ENCODE measurements at regions not wholly inside any gene's neighbourhood (a gene's known extent, or its start where the extent isn't known, plus 50 kb on each side); places are given as distances from the start of the nearest gene placed in this dataset.

DNA sequence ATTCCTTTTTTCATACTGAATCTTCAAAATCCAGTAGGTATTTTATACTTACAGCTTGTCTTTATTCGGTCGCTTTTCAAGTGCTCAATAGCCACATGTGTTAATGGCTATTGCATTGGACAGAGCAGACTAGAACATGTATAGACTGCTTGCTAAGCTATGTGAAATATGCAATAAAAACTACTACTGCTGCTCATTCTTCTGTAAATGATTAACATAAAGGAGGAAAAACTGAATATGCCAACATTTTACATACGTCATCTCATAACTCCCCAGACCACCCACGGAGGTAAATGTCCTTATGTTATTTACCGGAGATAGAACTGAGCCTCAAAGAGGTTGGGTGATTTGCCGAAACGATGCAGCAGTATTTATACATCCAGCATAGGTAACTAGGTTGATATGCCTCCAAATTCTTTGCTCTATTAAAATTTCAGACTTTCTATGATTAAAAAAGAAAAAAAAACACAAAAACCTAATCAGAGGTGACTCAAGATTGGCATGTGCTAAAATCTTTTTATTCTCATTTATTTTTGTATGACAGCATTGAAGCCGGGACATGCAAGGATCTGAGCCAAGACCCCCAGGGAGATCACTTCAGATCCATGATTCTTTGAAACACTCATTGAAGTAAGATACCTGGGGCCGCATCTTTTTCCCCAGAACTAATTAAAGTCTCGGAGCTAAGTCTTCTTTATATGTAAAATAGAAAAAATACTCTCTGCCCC is 78.5 kb upstream of the OR5AK2 start:
- H3K9me2 ChIP-seq (replicated peaks; ENCODE audit: insufficient read depth, low read length): no peaks in the 10 kb centered on the region
- no peak for DNase-seq
- H3K9ac ChIP-seq (ENCODE audit: low read length): no peak overlapping the region
- H3K36me3 ChIP-seq (ENCODE audit: insufficient read depth, low read length): no peaks in the 10 kb centered on the region
- no peaks in the 10 kb centered on the region for H3K27me3 ChIP-seq (ENCODE audit: low read length)
- no peak overlapping the region for H2AFZ ChIP-seq (ENCODE audit: low read length)
- no peak overlapping the region for H3K4me2 ChIP-seq (ENCODE audit: low read depth, low read length, poor library complexity, severe bottlenecking)
- H3K4me1 ChIP-seq (ENCODE audit: low read length): no peaks in the 10 kb centered on the region
- H3K9me3 ChIP-seq (ENCODE audit: low read length): no peaks in the 10 kb centered on the region
- H3K79me2 ChIP-seq (ENCODE audit: low read length): no peaks in the 10 kb centered on the region
- H3K27ac ChIP-seq (ENCODE audit: low read length): no peak overlapping the region
- no peak overlapping the region for H3K4me3 ChIP-seq (ENCODE audit: low read length)
- no peaks in the 10 kb centered on the region for H4K20me1 ChIP-seq (ENCODE audit: insufficient read depth, low read depth, low read length)

DNA sequence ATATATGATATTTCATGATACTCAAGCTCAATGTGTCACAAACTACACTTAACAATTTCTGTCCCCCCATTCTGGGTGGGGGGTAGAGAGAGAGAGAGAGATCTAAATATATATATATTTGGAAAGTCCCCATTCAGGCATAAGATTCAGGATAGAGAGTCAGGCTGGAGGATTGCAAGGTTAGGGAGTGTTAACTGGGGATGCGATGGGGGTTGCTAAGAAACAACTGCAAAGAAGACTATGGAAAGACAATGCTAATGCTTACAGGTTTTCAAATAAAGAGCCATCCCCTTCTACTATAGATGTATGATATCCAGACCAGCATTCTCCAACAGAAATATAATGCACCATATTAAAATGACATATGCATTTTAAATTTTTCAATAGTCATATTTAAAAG is 79.2 kb upstream of the OR5AK2 start:
- H3K36me3 ChIP-seq (ENCODE audit: insufficient read depth, low read length): no peaks in the 10 kb centered on the region
- H3K4me3 ChIP-seq (ENCODE audit: low read length): no peak overlapping the region

DNA sequence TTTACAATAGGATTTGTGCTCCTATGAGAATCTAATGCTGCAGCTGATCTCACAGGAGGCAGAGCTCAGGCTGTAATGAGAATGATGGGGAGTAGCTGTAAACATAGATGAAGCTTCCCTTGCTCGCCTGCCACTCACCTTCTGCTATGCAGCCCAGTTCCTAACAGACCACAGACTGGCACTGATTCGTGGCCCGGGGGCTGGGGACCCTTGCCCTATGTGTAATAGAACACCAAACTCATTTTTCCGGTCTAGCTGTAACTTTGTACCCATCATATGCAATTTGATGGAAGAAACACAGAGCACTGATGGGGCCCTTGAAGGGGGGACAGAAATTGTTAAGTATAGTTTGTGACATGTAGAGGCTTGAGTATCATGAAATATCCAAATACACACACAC is 79.6 kb upstream of the OR5AK2 start:
- Histone ChIP-seq H3K9me2 (replicated peaks; ENCODE audit: insufficient read depth, low read length) (no peaks in the 10 kb centered on the region), H3K9me3 (ENCODE audit: low read length) (no peaks in the 10 kb centered on the region)
- no peak for DNase-seq

More for the DNA sequence above, 79.2 kb upstream of the OR5AK2 start:
- no peaks in the 10 kb centered on the region for H3K27me3 ChIP-seq (ENCODE audit: low read length)
- H3K79me2 ChIP-seq (ENCODE audit: low read length): no peaks in the 10 kb centered on the region
- H3K9ac ChIP-seq (ENCODE audit: low read length): no peak overlapping the region
- H3K4me1 ChIP-seq (ENCODE audit: low read length): no peaks in the 10 kb centered on the region
- no peaks in the 10 kb centered on the region for H4K20me1 ChIP-seq (ENCODE audit: insufficient read depth, low read depth, low read length)
- H3K9me3 ChIP-seq (ENCODE audit: low read length): no peaks in the 10 kb centered on the region
- no peak overlapping the region for H3K4me2 ChIP-seq (ENCODE audit: low read depth, low read length, poor library complexity, severe bottlenecking)
- H3K27ac ChIP-seq (ENCODE audit: low read length): no peak overlapping the region
- DNase-seq: no peak
- no peaks in the 10 kb centered on the region for H3K9me2 ChIP-seq (replicated peaks; ENCODE audit: insufficient read depth, low read length)
- no peak overlapping the region for H2AFZ ChIP-seq (ENCODE audit: low read length)

DNA sequence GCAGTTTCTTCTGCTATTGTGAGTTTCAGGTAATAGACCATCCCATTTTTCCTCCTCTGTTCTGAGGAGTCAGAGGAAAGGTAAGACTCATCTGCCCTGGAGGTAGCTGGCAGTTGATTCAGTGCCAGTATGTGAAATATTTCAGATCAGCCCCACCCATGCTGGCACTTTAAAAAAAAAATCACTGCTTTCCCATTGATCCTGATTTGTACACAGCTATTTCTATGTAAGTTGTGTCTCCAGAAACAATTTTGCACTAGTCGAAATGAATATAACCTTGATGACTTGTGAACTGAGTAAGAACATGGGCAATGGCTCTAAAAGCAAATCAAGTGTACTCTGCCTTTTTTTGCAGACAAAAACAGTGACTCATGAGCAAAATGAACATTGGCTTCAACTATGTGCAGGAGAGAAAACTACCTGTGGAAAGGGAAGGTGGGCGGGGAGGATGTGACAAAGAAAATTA is 82.0 kb upstream of the OR5AK2 start:
- Histone ChIP-seq H3K36me3 (ENCODE audit: insufficient read depth, low read length) (no peaks in the 10 kb centered on the region), H2AFZ (ENCODE audit: low read length) (no peak overlapping the region), H3K4me2 (ENCODE audit: low read depth, low read length, poor library complexity, severe bottlenecking) (no peak overlapping the region), H3K4me3 (ENCODE audit: low read length) (no peak overlapping the region), H3K27ac (ENCODE audit: low read length) (no peak overlapping the region), H3K9ac (ENCODE audit: low read length) (no peak overlapping the region), H4K20me1 (ENCODE audit: insufficient read depth, low read depth, low read length) (no peaks in the 10 kb centered on the region), H3K4me1 (ENCODE audit: low read length) (no peaks in the 10 kb centered on the region), H3K79me2 (ENCODE audit: low read length) (no peaks in the 10 kb centered on the region), H3K27me3 (ENCODE audit: low read length) (no peaks in the 10 kb centered on the region), H3K9me2 (replicated peaks; ENCODE audit: insufficient read depth, low read length) (no peaks in the 10 kb centered on the region), H3K9me3 (ENCODE audit: low read length) (no peaks in the 10 kb centered on the region)
- no peak for DNase-seq

More for the DNA sequence above, 79.6 kb upstream of the OR5AK2 start:
- no peak overlapping the region for H3K4me3 ChIP-seq (ENCODE audit: low read length)
- no peaks in the 10 kb centered on the region for H3K79me2 ChIP-seq (ENCODE audit: low read length)
- no peak overlapping the region for H3K27ac ChIP-seq (ENCODE audit: low read length)
- no peaks in the 10 kb centered on the region for H3K4me1 ChIP-seq (ENCODE audit: low read length)
- H3K4me2 ChIP-seq (ENCODE audit: low read depth, low read length, poor library complexity, severe bottlenecking): no peak overlapping the region
- no peak overlapping the region for H3K9ac ChIP-seq (ENCODE audit: low read length)
- no peak overlapping the region for H2AFZ ChIP-seq (ENCODE audit: low read length)
- H3K27me3 ChIP-seq (ENCODE audit: low read length): no peaks in the 10 kb centered on the region
- H4K20me1 ChIP-seq (ENCODE audit: insufficient read depth, low read depth, low read length): no peaks in the 10 kb centered on the region
- no peaks in the 10 kb centered on the region for H3K36me3 ChIP-seq (ENCODE audit: insufficient read depth, low read length)

DNA sequence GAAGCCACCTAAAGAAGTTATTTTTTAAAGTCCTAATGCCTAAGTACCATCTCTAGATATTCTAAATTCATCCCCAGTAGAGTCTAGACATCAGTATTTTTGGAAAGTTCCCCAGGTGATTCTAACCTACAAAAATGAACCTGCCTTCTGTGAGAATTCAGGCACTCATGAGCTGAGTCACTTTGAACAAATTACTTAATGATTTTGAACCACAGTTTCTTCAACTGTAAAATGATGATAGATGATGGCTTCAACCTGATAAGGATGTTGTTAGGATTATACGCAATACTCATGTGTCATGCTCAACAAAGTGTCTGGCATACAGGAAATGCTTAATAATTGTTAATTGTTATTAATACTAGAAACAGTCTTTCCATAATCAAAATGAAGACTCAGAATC is 82.8 kb upstream of the OR5AK2 start:
- H3K9ac ChIP-seq (ENCODE audit: low read length): no peak overlapping the region
- no peaks in the 10 kb centered on the region for H3K36me3 ChIP-seq (ENCODE audit: insufficient read depth, low read length)
- no peaks in the 10 kb centered on the region for H3K9me2 ChIP-seq (replicated peaks; ENCODE audit: insufficient read depth, low read length)
- no peak for DNase-seq
- no peaks in the 10 kb centered on the region for H3K79me2 ChIP-seq (ENCODE audit: low read length)
- H4K20me1 ChIP-seq (ENCODE audit: insufficient read depth, low read depth, low read length): no peaks in the 10 kb centered on the region
- H3K4me3 ChIP-seq (ENCODE audit: low read length): no peak overlapping the region
- H2AFZ ChIP-seq (ENCODE audit: low read length): no peak overlapping the region
- no peaks in the 10 kb centered on the region for H3K4me1 ChIP-seq (ENCODE audit: low read length)
- no peak overlapping the region for H3K4me2 ChIP-seq (ENCODE audit: low read depth, low read length, poor library complexity, severe bottlenecking)
- H3K27me3 ChIP-seq (ENCODE audit: low read length): no peaks in the 10 kb centered on the region
- no peaks in the 10 kb centered on the region for H3K9me3 ChIP-seq (ENCODE audit: low read length)
- H3K27ac ChIP-seq (ENCODE audit: low read length): no peak overlapping the region

DNA sequence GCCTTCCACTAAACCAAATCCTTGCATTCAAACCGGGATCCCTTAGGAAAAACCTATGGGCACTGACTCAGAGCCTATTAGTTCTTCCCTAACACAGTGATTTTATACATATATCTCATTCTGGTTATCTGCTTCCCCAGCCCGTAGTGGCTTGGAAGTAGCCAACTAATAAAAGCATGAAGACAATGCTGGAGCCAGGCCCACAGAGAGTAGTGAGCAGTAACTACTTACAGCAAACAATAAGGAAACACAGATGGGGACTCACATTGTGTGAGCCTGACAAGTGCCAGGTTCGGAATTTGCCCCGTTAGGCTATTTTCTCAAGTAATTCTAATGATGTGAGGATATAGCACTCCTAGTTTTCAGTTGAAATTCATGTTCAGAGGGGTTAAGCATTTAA is 83.3 kb upstream of the OR5AK2 start:
- H4K20me1 ChIP-seq (ENCODE audit: insufficient read depth, low read depth, low read length): no peaks in the 10 kb centered on the region
- no peak overlapping the region for H3K4me3 ChIP-seq (ENCODE audit: low read length)
- no peak overlapping the region for H3K4me2 ChIP-seq (ENCODE audit: low read depth, low read length, poor library complexity, severe bottlenecking)
- no peaks in the 10 kb centered on the region for H3K27me3 ChIP-seq (ENCODE audit: low read length)
- no peak overlapping the region for H2AFZ ChIP-seq (ENCODE audit: low read length)
- no peaks in the 10 kb centered on the region for H3K4me1 ChIP-seq (ENCODE audit: low read length)
- no peak for DNase-seq
- H3K9me2 ChIP-seq (replicated peaks; ENCODE audit: insufficient read depth, low read length): no peaks in the 10 kb centered on the region
- H3K9me3 ChIP-seq (ENCODE audit: low read length): no peaks in the 10 kb centered on the region
- no peaks in the 10 kb centered on the region for H3K36me3 ChIP-seq (ENCODE audit: insufficient read depth, low read length)
- no peak overlapping the region for H3K27ac ChIP-seq (ENCODE audit: low read length)
- H3K79me2 ChIP-seq (ENCODE audit: low read length): no peaks in the 10 kb centered on the region
- H3K9ac ChIP-seq (ENCODE audit: low read length): no peak overlapping the region

DNA sequence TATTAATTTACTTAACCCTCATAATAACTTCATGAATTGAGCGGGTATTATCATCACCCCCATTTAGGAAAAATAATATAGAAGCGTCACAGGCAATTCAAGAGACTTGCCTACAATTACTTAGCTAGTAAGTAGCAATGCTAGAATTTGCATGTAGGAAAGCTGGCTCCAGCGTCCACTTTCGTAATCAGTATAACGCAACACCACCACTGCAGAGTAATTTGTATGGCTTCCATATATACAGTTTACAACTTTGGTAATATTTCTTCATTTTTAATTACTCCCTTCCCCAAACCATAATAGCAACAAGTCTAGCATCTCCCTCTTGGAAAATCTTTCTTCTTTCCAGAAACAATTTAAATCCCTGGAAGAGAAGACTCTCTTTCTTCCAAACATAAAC is 89.9 kb upstream of the OR5AK2 start:
- H3K79me2 ChIP-seq (ENCODE audit: low read length): no peaks in the 10 kb centered on the region
- no peaks in the 10 kb centered on the region for H3K9me2 ChIP-seq (replicated peaks; ENCODE audit: insufficient read depth, low read length)
- H3K4me2 ChIP-seq (ENCODE audit: low read depth, low read length, poor library complexity, severe bottlenecking): no peak overlapping the region
- H3K9me3 ChIP-seq (ENCODE audit: low read length): no peaks in the 10 kb centered on the region
- no peak overlapping the region for H2AFZ ChIP-seq (ENCODE audit: low read length)
- no peak overlapping the region for H3K4me3 ChIP-seq (ENCODE audit: low read length)
- H4K20me1 ChIP-seq (ENCODE audit: insufficient read depth, low read depth, low read length): no peaks in the 10 kb centered on the region
- H3K4me1 ChIP-seq (ENCODE audit: low read length): no peaks in the 10 kb centered on the region; the same call in 1 of the 2 replicates
- no peak for DNase-seq
- no peaks in the 10 kb centered on the region for H3K27me3 ChIP-seq (ENCODE audit: low read length)
- no peak overlapping the region for H3K9ac ChIP-seq (ENCODE audit: low read length)
- H3K27ac ChIP-seq (ENCODE audit: low read length): no peak overlapping the region
- H3K36me3 ChIP-seq (ENCODE audit: insufficient read depth, low read length): no peaks in the 10 kb centered on the region

DNA sequence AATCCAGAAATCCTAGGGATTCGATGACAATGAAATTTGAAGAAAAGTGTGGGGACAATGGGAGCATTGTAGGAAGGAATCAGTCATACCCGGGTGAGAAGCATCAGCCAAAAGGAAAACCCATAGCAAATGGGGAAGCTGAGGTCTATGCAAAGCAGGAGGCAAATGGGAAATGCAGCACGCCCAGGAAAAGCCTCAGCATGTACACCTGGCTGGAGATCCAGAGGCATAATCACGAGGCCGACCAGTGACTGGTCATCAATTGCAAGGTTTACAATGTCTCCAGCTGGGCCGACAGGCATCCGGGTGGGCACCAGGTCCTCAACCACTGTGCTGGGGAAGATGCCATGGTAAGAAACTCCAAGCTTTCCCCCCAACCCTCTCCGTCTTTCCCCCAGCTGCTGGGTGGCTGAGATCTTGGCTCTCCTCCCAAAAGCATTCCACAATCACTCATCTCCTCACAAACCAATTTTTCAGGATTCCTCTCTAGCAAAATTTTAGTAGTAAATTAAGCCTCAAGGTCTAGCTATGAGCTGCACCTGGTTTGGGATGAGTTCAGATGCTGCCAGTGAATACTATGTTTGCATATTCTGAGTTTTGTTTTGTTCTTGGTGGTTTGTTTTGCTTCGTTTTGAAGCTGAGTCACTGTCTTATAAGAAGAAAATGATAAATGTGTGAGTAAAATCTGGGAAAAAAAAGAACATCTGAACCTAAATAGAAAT is 98.0 kb upstream of the OR5AK2 start:
- no peak overlapping the region for H3K27ac ChIP-seq (ENCODE audit: low read length)
- H3K4me3 ChIP-seq (ENCODE audit: low read length): no peak overlapping the region
- no peak overlapping the region for H3K9ac ChIP-seq (ENCODE audit: low read length)
- H3K4me1 ChIP-seq (ENCODE audit: low read length): no peaks in the 10 kb centered on the region; the same call in 1 of the 2 replicates
- no peak overlapping the region for H2AFZ ChIP-seq (ENCODE audit: low read length)
- DNase-seq: no peak
- H3K4me2 ChIP-seq (ENCODE audit: low read depth, low read length, poor library complexity, severe bottlenecking): no peak overlapping the region
- no peaks in the 10 kb centered on the region for H3K27me3 ChIP-seq (ENCODE audit: low read length)
- no peaks in the 10 kb centered on the region for H3K79me2 ChIP-seq (ENCODE audit: low read length)
- no peaks in the 10 kb centered on the region for H4K20me1 ChIP-seq (ENCODE audit: insufficient read depth, low read depth, low read length)
- H3K9me2 ChIP-seq (replicated peaks; ENCODE audit: insufficient read depth, low read length): no peaks in the 10 kb centered on the region
- no peaks in the 10 kb centered on the region for H3K36me3 ChIP-seq (ENCODE audit: insufficient read depth, low read length)
- no peaks in the 10 kb centered on the region for H3K9me3 ChIP-seq (ENCODE audit: low read length)

Data from Karpas-422 (cell line).